Upper lobe of left lung (tissue), 6 donors: ENCODE measurements at regions not wholly inside any gene's neighbourhood (a gene's known extent, or its start where the extent isn't known, plus 50 kb on each side); places are given as distances from the start of the nearest gene placed in this dataset.

Experiments used
- ATAC-seq, 2 donors: fragments of 200-7000 bp; cut with Tn5 transposase; one replicate each; pipeline ENCODE4 v1.9.1; 2022; ENCODE audit warnings: mild to moderate bottlenecking in 2 of 2, moderate library complexity in 2 of 2; ENCODE audit not compliant: low FRiP score in 2 of 2
- DNase-seq, 2 donors: peaks; one replicate each; pipeline ENCODE4 v3.0.0-alpha.2; 2019 to 2020
- H3K27ac ChIP-seq, 4 donors: fragments of 200-600 bp; sonication (generic); one replicate each; pipeline ENCODE4 v1.5.1; 2016 to 2019
- H3K27me3 ChIP-seq, 4 donors: fragments of 200-600 bp; sonication (generic); one replicate each; pipeline ENCODE4 v1.5.1; 2017 to 2019
- H3K36me3 ChIP-seq, 4 donors: fragments of 200-600 bp; sonication (generic); one replicate each; pipeline ENCODE4 v1.5.1; 2016 to 2019
- H3K4me1 ChIP-seq, 4 donors: fragments of 200-600 bp; sonication (generic); one replicate each; pipeline ENCODE4 v1.5.1; 2018 to 2019
- H3K4me3 ChIP-seq, 4 donors: fragments of 200-600 bp; sonication (generic); one replicate each; pipeline ENCODE4 v1.5.1; 2017 to 2019; ENCODE audit warnings: mild to moderate bottlenecking in 2 of 4, moderate library complexity in 1 of 4
- H3K9me3 ChIP-seq, 4 donors: fragments of 200-600 bp; sonication (generic); one replicate each; pipeline ENCODE4 v1.5.1; 2018 to 2019
- EP300 ChIP-seq, 4 donors: sonication (generic); formaldehyde crosslinking; IDR thresholded peaks; one replicate each; pipeline ENCODE4 v1.5.1; 2017; ENCODE audit warnings: antibody characterized with exemption in 4 of 4, control low read depth in 2 of 4
- POLR2A ChIP-seq, 4 donors: fragments of 450-650 bp; IDR thresholded peaks; one replicate each; pipeline ENCODE4 v1.5.1; 2016 to 2017; ENCODE audit warnings: antibody characterized with exemption in 4 of 4, mild to moderate bottlenecking in 2 of 4
- POLR2AphosphoS5 ChIP-seq, 2 donors: sonication (generic); formaldehyde crosslinking; IDR thresholded peaks; one replicate each; pipeline ENCODE4 v1.5.1; 2017; ENCODE audit warnings: antibody characterized with exemption in 2 of 2
- WGBS, 2 donors: methylation state at CpG; one replicate each; pipeline ENCODE4 v1.1.5; 2017 to 2018; 5-methylcytosine and 5-hydroxymethylcytosine counted together
- TF ChIP-seq, protein P1 (sequence below), 6 experiments: fragments of 450-650 bp in 4 of 6; fragments of 200-600 bp in 2 of 6; sonication (generic) in 2 of 6; IDR thresholded peaks; one replicate each; pipeline ENCODE4 v1.5.1; 2016 to 2019; ENCODE audit warnings: antibody characterized with exemption in 6 of 6
- donor health status: DM: no; HTN: no; CAD: no; lungs with moderate emphysema.
- donor health status: DM: no; HTN: yes; CAD: no; lungs with severe emphysema.

GRCh38 chr3:107920538-107920937 is 170.3 kb downstream of the CD47 start:
- Histone ChIP-seq H3K27ac (no peak overlapping the region), H3K27me3 (no peaks in the 10 kb centered on the region), H3K4me3 (no peak overlapping the region), H3K4me1 (no peaks in the 10 kb centered on the region), H3K9me3 (no peaks in the 10 kb centered on the region), H3K36me3 (no peaks in the 10 kb centered on the region)
- WGBS, 2 donors, result 82 to 85% methylated on average over 2 of the region's 2 CpGs
- DNase-seq (no peak), ATAC-seq (no peak)
- no peak for TF ChIP-seq POLR2AphosphoS5 (IDR thresholded peaks at IDR 0.05)
- TF ChIP-seq, protein P1, sequence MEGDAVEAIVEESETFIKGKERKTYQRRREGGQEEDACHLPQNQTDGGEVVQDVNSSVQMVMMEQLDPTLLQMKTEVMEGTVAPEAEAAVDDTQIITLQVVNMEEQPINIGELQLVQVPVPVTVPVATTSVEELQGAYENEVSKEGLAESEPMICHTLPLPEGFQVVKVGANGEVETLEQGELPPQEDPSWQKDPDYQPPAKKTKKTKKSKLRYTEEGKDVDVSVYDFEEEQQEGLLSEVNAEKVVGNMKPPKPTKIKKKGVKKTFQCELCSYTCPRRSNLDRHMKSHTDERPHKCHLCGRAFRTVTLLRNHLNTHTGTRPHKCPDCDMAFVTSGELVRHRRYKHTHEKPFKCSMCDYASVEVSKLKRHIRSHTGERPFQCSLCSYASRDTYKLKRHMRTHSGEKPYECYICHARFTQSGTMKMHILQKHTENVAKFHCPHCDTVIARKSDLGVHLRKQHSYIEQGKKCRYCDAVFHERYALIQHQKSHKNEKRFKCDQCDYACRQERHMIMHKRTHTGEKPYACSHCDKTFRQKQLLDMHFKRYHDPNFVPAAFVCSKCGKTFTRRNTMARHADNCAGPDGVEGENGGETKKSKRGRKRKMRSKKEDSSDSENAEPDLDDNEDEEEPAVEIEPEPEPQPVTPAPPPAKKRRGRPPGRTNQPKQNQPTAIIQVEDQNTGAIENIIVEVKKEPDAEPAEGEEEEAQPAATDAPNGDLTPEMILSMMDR (IDR thresholded peaks at IDR 0.05), result no peak

DNA sequence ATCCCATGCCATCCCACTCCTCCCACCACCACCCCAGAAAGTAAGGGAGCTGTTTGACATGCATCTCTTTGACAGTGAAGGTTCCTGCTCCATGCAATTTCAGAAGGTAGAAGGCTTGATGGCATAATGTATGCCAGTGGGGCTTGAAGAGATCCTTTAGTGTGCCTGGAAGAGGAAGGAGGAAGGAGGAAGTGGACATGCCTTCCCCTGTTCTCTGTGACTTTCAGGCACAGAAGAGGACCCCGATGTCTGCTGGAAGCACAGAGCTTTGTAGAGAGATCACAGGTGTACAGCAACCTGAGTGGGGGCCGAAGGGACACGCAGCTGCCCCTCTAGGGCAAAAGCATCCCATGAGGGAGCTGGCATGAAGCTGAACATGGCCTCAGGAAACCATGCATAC is 171.6 kb downstream of the CD47 start:
- Histone ChIP-seq H3K27ac (no peak overlapping the region), H3K9me3 (no peaks in the 10 kb centered on the region), H3K4me3 (no peak overlapping the region), H3K27me3 (no peaks in the 10 kb centered on the region), H3K4me1 (no peaks in the 10 kb centered on the region), H3K36me3 (no peaks in the 10 kb centered on the region)
- TF ChIP-seq EP300 (IDR thresholded peaks at IDR 0.05), result no peak
- no peak for TF ChIP-seq POLR2A (IDR thresholded peaks at IDR 0.05)
- no peak for TF ChIP-seq POLR2AphosphoS5 (IDR thresholded peaks at IDR 0.05)
- ATAC-seq (peak in 1 of 2 donors; percentile 43), DNase-seq (no peak)
- WGBS, 2 donors, result 48 to 86% methylated on average over 2 to 3 of the region's 3 CpGs

GRCh38 chr3:107916171-107916570 is 174.7 kb downstream of the CD47 start:
- Histone ChIP-seq H3K27me3 (no peaks in the 10 kb centered on the region), H3K4me3 (no peak overlapping the region), H3K36me3 (no peaks in the 10 kb centered on the region), H3K27ac (no peak overlapping the region), H3K9me3 (no peaks in the 10 kb centered on the region), H3K4me1 (no peaks in the 10 kb centered on the region)
- 84 to 85% methylated on average over 6 of the region's 6 CpGs for WGBS, 2 donors
- ATAC-seq, result no peak
- DNase-seq, result no peak
- no peak for TF ChIP-seq POLR2AphosphoS5 (IDR thresholded peaks at IDR 0.05)
- TF ChIP-seq, protein P1 (IDR thresholded peaks at IDR 0.05), result no peak
- TF ChIP-seq POLR2A (IDR thresholded peaks at IDR 0.05), result no peak
- no peak for TF ChIP-seq EP300 (IDR thresholded peaks at IDR 0.05)

DNA sequence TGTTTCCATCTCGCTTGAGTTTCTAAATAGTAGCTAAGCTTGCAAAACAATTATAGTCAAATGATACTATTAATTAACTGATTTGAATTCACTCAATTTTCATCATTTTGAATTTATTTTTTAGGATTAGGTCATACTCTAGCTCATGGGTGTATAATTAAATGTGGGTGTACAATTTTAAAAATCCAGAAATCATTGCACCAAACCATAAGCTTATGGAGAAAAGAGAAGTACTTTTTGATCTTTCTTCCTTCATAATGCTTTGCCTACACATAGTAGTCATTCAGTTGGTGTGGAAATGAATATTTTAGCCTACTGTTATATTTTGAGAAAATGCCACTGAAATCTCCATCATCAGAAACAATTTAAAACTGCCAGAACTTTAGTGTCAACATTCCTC is 175.1 kb downstream of the CD47 start:
- Histone ChIP-seq H3K4me1 (no peaks in the 10 kb centered on the region), H3K9me3 (no peaks in the 10 kb centered on the region), H3K27ac (no peak overlapping the region), H3K27me3 (no peaks in the 10 kb centered on the region), H3K4me3 (no peak overlapping the region), H3K36me3 (no peaks in the 10 kb centered on the region)
- no peak for ATAC-seq
- no peak for TF ChIP-seq EP300 (IDR thresholded peaks at IDR 0.05)
- 90 to 93% methylated on average over 1 of the region's 1 CpG for WGBS, 2 donors
- no peak for DNase-seq

DNA sequence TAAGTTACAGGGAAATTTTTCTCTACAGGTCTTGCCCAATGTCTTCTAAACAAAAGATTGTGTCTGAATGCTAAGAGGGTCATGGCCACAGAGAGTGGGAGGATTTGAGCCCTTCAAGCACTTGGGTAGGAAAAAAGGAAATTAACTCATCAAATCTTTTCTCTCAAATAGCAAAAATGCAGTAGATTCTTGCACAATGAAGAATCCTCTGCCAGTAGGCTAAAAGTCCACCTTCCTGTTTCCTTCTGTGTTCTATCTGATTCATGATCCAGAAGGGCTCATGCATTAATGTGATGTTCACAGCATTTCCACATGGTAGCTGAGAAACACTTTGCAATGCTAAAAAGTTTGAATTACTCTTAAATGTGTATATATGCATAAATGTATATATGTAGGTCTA is 177.1 kb downstream of the CD47 start:
- Histone ChIP-seq H3K4me1 (no peaks in the 10 kb centered on the region), H3K36me3 (no peaks in the 10 kb centered on the region), H3K27ac (no peak overlapping the region), H3K9me3 (no peaks in the 10 kb centered on the region), H3K27me3 (no peaks in the 10 kb centered on the region), H3K4me3 (no peak overlapping the region)
- peak in 1 of 2 donors; percentile 53 for ATAC-seq
- TF ChIP-seq POLR2A (IDR thresholded peaks at IDR 0.05), result no peak
- no peak for DNase-seq

GRCh38 chr3:107911337-107912000 is 179.4 kb downstream of the CD47 start:
- Histone ChIP-seq H3K9me3 (no peaks in the 10 kb centered on the region), H3K27me3 (no peaks in the 10 kb centered on the region), H3K4me3 (no peak overlapping the region), H3K27ac (no peak overlapping the region), H3K4me1 (no peaks in the 10 kb centered on the region), H3K36me3 (no peaks in the 10 kb centered on the region)
- ATAC-seq (no peak), DNase-seq (no peak)
- 70 to 75% methylated on average over 3 of the region's 3 CpGs for WGBS, 2 donors
- TF ChIP-seq POLR2A (IDR thresholded peaks at IDR 0.05), result no peak
- TF ChIP-seq, protein P1 (IDR thresholded peaks at IDR 0.05), result no peak
- no peak for TF ChIP-seq POLR2AphosphoS5 (IDR thresholded peaks at IDR 0.05)
- TF ChIP-seq EP300 (IDR thresholded peaks at IDR 0.05), result no peak
